Activated T-cell treated with anti-CD3 and anti-CD28 coated beads for 1 hour (primary cell): ENCODE measurements at regions not wholly inside any gene's neighbourhood (a gene's known extent, or its start where the extent isn't known, plus 50 kb on each side); places are given as distances from the start of the nearest gene placed in this dataset.
"Not testable (repeated sequence)": the region's sequence is repeated elsewhere in the genome, so short reads cannot be mapped to it uniquely, and the experiment has no call there.

Experiments
- DNase-seq: peaks from one replicate; pipeline ENCODE4 v3.0.0-alpha.2; 2020; ENCODE audit warnings: low read depth

GRCh38 chr16:73403291-73403690 lies 355.4 kb upstream of the ZFHX3 start:
- no peak for DNase-seq

GRCh38 chr16:73400951-73401350 lies 353.0 kb upstream of the ZFHX3 start:
- DNase-seq = no peak

GRCh38 chr16:73399997-73400396 lies 352.1 kb upstream of the ZFHX3 start:
- no peak for DNase-seq

GRCh38 chr16:73399486-73399885 lies 351.6 kb upstream of the ZFHX3 start:
- DNase-seq = no peak

- DNase-seq = not testable (repeated sequence)
These were observed 350.7 kb upstream of the ZFHX3 start for GRCh38 chr16:73398604-73399003.

- DNase-seq = no peak
These were observed 348.6 kb upstream of the ZFHX3 start for GRCh38 chr16:73396556-73396955.

- DNase-seq = no peak
These were observed 343.0 kb upstream of the ZFHX3 start for GRCh38 chr16:73390936-73391335.

GRCh38 chr16:73390491-73390890 lies 342.6 kb upstream of the ZFHX3 start:
- DNase-seq = no peak

GRCh38 chr16:73389085-73389484 lies 341.2 kb upstream of the ZFHX3 start:
- no peak for DNase-seq

- DNase-seq = no peak
These were observed 340.1 kb upstream of the ZFHX3 start for GRCh38 chr16:73387979-73388378.

- DNase-seq = no peak
These were observed 337.8 kb upstream of the ZFHX3 start for GRCh38 chr16:73385696-73386095.

- no peak for DNase-seq
These were observed 336.7 kb upstream of the ZFHX3 start for GRCh38 chr16:73384506-73385089.

- no peak for DNase-seq
These were observed 336.0 kb upstream of the ZFHX3 start for GRCh38 chr16:73383988-73384365.

- no peak for DNase-seq
These were observed 335.5 kb upstream of the ZFHX3 start for GRCh38 chr16:73383195-73383987.

- no peak for DNase-seq
These were observed 330.5 kb upstream of the ZFHX3 start for GRCh38 chr16:73378471-73378870.

GRCh38 chr16:73371584-73372319 lies 323.8 kb upstream of the ZFHX3 start:
- DNase-seq = no peak

- DNase-seq = no peak
These were observed 321.9 kb upstream of the ZFHX3 start for GRCh38 chr16:73369851-73370250.

GRCh38 chr16:73368715-73369114 lies 320.8 kb upstream of the ZFHX3 start:
- no peak for DNase-seq

GRCh38 chr16:73365016-73365551 lies 317.2 kb upstream of the ZFHX3 start:
- no peak for DNase-seq

GRCh38 chr16:73364413-73364812 lies 316.5 kb upstream of the ZFHX3 start:
- DNase-seq = no peak

GRCh38 chr16:73361061-73361460 lies 313.1 kb upstream of the ZFHX3 start:
- DNase-seq = no peak

- no peak for DNase-seq
These were observed 308.6 kb upstream of the ZFHX3 start for GRCh38 chr16:73356401-73357079.
